UCSD-AML1 (cell line): ENCODE measurements at regions not wholly inside any gene's neighbourhood (a gene's known extent, or its start where the extent isn't known, plus 50 kb on each side); places are given as distances from the start of the nearest gene placed in this dataset.

ENCODE experiments used
- DNase-seq: peaks from one replicate; lab custom pipeline; 2025; ENCODE audit not compliant: unreplicated experiment; lab: John Stamatoyannopoulos, UW

DNA sequence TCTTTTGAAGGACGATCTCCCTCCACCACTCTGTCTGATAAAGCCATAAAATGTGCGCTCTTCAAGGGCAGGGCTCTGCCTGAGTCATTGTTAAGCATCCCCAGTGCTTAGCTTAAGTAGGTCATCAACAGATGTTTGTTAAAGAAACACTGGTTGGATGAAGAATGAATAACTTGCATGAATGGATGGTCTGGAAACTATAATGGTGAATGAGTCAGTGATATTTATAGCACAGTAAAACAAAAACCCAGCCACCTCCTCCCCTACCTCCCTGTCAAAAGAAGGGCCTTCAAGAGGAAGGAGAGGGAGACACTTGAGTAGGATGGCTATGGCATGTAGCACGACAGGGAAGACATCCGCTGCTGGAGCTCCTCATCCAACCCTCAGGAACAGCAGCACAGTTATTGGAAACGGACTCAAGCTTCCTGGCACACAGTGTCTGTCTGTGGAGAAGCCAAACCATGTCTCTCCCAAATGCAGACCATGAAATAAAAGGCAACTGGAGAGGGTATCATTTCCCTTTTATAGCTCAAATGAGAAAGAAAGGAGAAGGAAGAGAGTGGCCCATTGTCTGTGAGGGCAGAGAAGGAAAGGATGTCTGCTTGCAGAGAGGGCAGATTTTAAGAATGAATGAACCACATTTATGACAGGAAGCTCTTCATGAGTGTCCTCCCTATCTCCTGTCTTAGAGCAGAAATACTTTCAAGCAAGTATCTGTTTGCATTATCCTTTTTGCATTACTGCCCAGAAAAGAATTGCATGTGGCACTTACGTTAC lies 183.5 kb upstream of the UBL3 start:
- DNase-seq = no peak

DNA sequence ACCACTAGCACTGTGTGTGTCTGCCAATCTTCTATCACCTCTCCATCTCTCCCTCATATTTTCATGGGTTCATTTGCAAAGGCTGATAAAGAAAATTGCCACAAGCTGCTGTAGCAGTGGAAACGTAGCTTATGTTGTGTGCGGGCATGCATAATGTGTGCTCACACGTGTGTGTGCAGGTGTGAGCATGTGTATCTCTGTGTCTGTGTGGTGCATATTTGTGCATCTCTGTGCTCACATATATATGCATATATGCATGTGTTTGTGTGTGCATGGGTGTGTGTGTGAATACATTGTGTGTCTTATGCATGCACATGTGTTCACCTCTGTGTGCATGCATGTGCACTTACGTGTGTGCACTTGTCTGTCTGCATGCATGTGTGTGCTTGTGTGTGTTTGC lies 181.8 kb upstream of the UBL3 start:
- DNase-seq = no peak

DNA sequence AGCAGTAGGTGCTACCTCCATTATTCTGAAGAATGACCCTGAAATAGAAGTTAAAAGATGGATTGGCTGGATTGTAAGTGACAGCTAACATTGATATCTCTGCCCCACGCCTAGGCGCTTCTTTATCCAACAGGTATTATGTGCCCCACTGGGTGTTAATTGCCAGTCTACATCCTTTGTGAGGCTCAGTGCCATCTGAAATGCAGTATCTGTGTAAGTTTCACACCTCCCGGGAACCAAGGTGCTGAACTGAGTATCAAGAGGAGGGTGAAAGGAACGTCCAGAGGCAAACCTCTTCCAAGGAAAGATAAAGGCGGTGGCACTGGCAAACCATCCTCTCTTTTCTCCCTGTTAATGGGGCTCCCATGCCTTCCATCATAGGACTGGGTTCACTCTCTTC lies 181.1 kb upstream of the UBL3 start:
- DNase-seq = no peak

DNA sequence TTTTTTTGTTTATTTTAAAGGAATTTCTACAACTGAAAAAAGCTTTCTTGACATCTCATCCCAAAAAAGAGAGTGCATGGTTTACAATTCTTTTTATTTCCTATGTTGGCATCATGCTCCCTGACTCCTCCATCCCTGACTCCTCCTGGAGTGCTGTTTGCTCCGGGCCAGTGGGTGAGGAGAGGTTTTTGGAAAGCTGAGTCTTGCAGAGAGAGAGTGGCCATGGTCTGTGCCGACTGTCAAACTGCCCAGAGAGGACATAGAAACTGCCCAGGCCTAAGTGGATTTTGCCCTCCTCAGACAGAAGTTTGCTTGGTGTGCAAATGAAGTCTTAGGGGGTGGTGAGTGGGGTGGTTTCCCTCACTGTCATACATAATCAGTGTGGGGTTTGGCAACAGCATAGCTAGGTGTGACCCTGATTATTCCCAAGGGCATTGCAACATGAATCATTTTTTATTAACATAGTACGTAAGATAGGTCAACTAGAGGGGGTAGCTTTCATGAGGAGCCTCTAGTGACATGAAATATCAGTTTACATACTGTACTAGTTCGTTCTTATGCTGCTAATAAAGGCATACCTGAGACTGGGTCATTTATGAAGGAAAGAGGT lies 179.8 kb upstream of the UBL3 start:
- no peak for DNase-seq

DNA sequence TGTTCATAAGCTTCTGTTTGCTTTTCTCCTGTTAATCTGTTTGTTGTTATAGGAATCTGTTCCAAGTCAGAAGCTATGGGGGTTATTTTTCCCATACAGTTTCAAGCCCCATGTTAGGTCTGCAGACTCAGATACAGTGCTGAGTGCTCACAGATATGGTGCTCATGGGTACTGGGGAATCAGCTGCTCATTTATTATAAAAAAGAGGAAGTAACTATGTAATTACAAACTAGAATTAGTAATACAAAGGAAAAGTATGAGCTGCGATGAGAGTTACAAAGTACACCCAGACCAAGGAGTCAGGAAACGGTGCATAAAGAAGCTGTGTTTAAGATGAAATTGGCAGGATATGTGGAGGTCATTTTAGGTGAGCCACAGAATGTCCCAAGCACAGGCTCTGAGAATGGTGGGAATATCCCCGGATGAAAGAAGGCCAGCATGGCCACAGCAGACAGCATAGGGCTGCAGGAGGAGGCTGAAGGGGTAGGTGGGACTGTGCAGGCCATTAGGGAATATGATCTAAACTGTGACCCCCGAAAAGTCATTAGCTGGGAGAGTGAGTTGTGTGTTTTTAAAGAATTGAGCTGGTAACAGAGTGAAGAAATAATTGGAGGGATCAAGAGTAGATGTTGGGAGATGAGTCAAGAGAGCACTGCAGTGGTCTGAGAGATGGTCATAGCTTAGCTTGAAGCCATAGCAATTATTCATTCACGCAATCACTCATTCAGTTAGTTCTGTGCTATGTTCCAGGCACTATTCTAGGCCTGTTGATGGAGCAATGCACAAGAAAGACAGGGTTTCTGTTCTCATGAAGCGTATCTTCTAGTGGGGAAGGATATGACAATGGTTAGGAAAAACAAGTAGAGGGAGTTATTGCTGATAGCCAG lies 177.4 kb upstream of the UBL3 start:
- DNase-seq = no peak

DNA sequence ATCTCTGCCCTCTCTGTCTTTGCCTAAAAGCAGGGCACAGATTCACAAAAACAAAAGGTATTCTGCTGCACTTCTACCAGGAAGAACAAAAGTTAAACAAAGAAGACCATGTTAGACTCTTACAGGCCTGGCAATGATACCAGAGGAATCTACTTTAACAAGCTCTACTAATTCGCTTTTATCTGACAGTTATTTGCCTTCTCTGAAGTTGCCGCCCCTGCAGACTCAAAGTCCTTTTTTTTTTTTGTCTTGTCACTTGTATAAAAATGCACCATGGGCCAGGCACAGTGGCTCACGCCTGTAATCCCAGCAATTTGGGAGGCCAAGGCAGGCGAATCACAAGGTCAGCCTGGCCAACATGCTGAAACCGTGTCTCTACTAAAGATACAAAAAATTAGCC lies 176.5 kb upstream of the UBL3 start:
- DNase-seq = no peak

DNA sequence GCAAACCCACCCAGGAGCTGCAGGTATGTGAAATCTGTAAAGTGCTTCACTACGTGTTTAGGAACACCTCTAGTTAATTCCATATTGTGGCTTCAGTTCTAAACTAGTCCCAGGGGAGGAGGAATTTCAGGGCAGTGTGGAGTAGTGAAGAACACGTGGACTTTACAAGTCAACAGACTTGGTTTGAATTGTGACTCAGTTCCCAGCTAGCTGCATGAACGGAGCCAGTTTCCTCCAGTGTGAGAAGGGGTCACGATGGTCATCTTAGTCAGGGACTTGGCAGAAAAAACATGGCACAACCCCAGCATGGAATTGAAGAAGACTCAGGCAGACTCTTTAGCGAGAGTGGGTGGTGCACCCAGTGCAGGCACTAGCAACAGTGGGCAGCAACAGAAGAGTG lies 175.7 kb upstream of the UBL3 start:
- DNase-seq = no peak

DNA sequence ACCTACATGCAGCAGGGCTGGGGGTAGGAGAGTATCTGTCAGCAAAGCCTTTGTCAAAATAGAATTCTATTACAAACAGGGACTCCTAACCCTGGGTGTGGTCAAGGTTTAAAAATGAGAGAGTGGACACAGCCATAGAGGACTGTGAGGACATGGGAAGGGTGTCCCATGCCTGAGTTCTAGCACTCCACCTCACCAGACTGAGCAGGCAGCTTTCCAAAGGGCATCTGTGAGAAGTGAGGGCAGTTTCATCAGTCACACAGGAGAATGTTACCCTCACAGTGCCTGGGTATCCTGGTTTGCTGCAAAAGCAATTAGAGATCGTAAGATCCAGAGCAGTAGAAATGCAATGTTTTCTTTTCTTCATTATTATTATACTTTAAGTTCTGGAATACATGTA lies 174.9 kb upstream of the UBL3 start:
- DNase-seq = no peak

DNA sequence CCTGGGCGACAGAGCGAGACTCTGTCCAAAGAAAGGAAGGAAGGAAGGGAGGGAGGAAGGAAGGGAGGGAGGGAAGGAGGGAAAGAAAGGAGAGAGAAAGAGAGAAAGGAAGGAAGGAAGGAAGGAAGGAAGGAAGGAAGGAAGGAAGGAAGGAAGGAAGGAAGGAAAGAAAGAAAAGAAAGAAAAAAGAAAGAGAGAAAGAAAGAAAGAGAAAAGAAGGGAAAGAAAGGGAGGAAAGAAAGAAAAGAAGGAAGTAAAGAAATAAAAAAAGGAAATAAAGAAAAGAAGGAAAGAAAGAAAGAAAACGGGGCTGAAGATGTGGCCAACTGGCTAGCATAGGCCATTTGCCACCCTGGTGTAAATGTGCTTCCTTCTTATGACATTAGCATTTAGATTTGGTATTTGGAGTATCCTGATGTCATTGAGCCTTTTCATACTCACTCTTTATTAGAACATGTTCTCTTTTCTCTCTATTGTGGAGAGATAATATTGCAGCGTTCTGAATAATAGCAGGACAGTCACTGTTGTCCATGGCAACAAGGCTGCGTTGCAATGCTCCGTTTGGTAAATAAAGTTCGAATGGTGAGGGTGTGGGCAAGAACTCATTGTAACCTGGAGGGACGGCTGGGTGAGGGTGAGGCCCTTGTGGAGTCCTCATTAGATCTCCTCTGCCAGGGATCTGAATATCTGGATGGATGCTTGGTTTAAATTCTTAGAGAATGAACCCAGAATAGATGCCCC lies 173.9 kb upstream of the UBL3 start:
- DNase-seq = no peak

DNA sequence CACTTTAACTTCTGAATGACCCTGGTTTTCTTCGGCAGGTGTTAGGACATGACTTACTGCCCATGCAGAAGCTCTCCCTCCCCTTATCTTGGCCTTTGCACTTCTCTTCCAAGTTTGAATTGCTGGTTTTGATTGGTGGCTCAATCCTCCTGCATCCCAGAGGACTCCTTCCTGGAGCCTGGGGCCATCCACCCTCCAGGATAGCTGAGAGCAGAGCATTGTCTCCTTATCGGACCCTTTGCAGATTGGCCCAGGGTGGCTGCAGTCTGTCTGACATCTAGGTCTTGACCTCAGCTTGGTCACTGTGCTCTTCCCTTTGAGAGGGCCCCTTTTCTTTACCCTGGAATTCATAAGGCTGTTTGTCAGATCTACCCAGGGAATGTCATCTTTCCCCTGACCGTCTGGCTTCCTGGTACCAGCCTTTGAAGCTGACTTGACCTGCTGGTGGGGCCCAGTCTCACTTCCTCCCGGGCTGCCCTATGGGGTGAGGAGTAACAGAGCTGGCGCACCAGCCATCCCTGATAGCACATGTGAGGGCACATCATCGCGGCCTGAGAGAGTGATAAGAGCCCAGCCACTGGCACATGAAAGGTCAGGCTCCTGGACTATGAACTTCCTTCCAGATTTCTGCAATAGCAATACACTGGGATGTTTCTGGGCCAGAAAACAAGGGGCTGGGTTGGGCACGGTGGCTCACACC lies 172.9 kb upstream of the UBL3 start:
- DNase-seq = no peak

DNA sequence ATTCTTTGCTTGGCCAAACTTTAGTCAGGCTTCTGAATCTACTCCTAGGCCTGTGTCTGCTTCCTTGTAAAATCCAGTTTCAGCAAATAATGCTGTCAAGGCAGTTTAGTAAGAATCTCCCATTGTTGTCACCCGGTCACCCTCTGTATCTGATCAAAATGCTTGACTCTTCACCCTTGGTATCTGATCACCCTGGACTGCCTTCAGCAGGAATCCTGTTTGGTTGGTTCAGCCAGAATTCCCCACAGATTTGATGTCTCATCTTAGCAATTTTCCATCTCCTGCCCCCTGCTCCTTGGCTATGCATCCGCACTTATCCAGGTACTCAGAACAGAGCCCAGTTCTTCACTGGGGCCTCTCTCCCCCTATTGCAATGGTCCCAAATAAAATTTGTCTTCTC lies 172.4 kb upstream of the UBL3 start:
- no peak for DNase-seq

DNA sequence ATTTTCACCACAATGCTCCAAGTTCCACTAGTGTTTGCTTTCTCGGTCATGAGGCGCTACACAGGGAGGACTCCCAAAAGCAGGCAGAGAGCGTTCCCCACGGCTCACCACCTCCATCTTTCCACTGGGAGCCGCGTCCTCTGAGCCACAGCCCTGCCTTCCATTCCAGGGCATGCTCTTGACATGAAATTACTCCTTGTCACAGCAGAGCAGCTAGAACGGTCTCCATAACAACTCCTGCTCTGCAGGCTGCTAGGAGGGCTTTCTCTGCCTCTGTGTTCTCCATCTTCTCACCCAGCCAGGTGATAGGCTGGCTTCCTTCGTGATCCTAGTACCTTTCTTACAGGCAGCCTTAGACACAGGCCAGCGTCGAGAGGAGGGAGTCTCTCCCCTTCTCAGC lies 171.8 kb upstream of the UBL3 start:
- DNase-seq = no peak

DNA sequence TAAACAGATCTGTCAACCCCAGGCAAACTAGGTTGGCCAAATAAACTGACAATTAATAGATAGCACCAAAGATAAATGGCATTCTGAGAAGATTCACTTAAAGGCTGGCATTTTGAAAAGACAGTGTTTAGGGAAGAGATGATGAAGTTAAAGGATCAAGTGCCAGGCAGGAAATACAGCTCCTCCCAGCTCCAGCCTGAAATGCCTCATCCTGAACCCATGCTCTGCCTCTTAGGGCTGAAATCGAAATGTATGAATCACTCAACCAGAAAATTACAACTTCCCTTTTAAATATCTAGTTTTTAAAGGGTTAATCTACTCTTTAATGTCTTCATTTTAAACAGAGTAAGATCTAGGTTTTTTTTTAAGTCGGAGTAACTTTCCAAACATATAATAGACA lies 171.2 kb upstream of the UBL3 start:
- DNase-seq = no peak

DNA sequence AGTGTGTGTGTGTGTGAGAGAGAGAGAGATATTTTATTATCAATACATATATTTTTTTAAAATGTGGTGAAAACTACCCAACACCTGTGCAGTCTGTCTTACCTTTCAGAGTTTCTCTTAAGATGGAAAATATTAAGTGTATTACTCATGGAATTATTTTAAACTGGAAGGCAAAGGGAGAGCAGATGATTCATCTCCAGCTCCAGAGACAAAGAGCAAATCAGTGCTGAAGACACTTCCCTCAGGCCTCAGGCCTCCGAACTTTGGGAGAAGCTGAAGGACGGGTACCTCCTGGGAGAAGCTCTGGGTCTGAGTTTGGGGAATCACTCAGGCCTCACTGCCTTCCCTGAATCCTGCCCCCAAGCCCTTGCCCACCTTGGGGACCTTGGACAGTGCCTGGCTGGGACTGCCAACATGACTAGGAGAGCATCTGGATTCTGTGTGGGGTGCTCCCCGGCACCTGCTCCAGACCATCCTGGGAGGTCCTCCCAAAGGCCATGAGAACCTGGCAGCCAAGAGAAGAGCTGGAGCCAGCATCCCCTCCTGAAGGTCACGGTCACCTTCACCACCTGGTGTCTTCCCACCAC lies 170.4 kb upstream of the UBL3 start:
- no peak for DNase-seq

DNA sequence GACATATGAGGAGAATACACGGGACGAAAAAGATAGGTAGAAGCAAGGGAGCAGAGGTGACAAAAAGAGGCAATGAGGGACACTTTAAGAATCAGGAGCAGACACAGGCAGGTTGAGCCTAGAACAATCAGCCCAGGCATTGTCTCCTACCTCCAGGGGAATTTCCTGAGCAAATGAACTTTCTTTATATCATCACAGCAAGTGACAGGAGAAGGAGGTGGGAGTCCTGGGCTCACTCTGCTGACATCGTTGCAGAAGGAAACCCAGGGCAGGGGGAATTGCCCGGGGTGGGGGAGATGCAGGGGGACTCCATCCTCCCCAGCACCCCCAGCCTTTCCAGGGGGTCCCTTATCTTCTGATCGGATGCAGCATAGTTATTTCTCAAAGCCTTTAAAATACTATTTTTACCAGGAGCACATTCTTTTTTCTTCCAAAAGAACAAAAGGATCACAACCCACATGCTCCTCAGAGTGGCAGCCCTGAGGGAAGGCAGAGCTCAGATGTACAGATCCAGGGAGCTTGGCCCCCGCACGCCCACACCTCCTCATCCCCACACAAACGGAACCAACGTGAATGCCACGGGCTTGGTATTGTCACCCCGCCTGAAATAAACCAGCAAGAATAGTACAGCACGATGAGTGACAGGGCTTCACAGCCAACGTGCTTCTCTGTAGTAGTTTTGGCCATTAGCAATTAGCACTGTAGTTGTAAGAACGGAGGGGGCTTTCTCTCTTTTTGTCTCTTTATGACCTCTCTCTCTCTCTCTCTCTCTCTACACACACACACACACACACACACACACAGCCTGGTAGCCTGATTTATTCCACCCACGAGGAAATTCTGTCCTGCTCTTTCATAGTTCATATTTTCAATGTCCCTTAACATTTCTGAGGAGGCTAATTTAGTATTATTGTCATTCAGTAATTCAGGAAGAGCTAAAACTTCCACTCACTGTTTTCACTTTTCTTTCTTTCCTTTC lies 169.5 kb upstream of the UBL3 start:
- no peak for DNase-seq

DNA sequence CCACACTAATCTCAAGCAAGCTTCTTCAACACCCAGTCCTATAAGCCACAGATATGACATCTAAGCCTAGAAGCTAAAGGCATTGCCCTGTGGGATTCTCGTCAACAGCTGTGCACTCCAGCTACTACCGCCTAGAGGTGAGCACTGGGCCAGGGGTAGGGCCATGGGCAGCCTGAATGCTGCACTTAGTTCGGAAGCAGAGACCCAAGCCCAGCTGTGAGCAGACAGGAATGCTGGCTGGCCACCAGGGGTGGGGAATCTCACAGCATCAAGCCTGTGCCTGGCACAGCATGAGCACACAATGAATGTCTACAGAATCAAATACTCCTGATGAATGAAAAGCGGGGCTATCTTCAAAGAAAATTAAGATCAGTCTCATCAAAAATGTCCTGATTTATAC lies 167.5 kb upstream of the UBL3 start:
- DNase-seq = no peak

DNA sequence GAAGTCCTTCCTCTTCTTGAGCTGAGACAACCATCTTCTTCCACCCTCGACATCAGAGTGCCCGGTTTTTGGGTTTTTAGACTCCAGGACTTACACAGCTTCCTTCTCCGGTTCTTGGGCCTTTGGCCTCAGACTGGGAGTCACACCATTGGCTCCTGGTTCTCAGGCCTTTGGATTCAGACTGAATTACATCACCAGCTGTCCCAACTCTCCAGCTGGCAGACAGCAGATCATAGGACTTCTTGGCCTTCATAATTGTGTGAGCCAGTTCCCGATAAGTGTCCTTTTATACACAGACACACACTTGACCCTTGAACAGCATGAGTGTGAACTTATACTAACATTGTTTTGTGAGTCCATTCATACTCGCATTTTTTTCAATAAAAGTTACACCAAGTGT lies 166.0 kb upstream of the UBL3 start:
- no peak for DNase-seq

DNA sequence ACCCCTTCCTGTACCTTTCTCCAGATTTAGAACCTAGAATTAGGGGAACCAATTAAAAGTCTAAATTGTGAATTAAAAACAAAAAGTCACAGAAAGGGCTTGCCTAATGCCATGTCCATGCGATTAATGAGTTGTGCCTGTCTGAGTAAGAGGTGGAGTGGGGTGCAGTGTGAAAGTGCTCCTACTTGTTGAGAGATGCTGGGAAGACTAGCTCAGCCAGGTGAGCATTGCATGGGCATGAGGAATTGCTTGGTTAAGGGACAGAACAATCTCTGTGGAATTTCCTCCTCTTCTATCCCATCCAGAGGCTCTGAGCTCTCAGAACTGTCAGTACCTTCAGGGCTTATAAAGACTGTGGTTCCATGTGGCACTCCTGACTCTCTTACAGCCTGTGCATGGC lies 159.0 kb upstream of the UBL3 start:
- no peak for DNase-seq

DNA sequence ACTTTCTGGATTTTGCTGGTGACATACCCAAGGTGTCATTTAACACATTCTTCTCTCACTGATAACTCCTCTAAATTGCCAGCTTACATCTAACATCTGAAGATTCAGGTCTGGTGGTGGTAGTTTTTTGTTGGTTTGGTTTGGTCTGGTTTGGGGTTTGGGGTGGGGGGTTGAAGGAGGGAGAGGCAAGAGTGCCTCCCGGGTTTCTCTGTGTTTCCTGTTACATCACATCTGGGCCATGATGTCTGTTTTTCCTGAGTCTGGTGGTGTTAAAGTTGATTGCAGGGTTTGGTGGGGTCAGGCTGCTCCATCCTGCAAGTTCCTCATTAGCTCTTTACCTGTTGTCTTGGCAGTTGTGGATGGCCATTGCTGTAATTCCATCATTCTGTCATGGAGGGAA lies 155.8 kb upstream of the UBL3 start:
- no peak for DNase-seq
